PFSK-1 (cell line): ENCODE measurements at regions not wholly inside any gene's neighbourhood (a gene's known extent, or its start where the extent isn't known, plus 50 kb on each side); places are given as distances from the start of the nearest gene placed in this dataset.

ENCODE experiments used
- POLR2AphosphoS5 ChIP-seq: IDR thresholded peaks from 2 replicates; pipeline ENCODE4 v1.6.1; 2012; ENCODE audit warnings: low read depth, mild to moderate bottlenecking, control low read depth, low read length, moderate library complexity
- REST ChIP-seq, 2 experiments: IDR thresholded peaks; 2 replicates each; pipeline versions ENCODE4 v1.6.1 to v1.8.0; 2011 to 2012; ENCODE audit warnings: low read depth in 2 of 2, low read length in 2 of 2, control low read depth in 1 of 2, inconsistent platforms in 1 of 2, mild to moderate bottlenecking in 1 of 2, moderate library complexity in 1 of 2; ENCODE audit not compliant: insufficient read depth in 1 of 2
- SIN3A ChIP-seq: IDR thresholded peaks from 2 replicates; pipeline ENCODE4 v1.6.1; 2012; ENCODE audit warnings: mild to moderate bottlenecking, low read length, moderate library complexity, borderline replicate concordance; ENCODE audit not compliant: insufficient read depth
- TAF1 ChIP-seq: IDR thresholded peaks from 2 replicates; pipeline ENCODE4 v1.6.1; 2012; ENCODE audit warnings: low read length, control low read depth, borderline replicate concordance; ENCODE audit not compliant: insufficient read depth

GRCh38 chr5:29852329-29852728 lies 1341.2 kb upstream of the CDH6 start:
- no peak for TF ChIP-seq REST (IDR thresholded peaks at IDR 0.05; ENCODE audit: insufficient read depth in 1 of 2, low read depth in 2 of 2, low read length in 2 of 2)
- TF ChIP-seq POLR2AphosphoS5 = no peak
- TF ChIP-seq TAF1 = no peak
- no peak for TF ChIP-seq SIN3A
